MCF 10A (cell line): ENCODE measurements at regions not wholly inside any gene's neighbourhood (a gene's known extent, or its start where the extent isn't known, plus 50 kb on each side); places are given as distances from the start of the nearest gene placed in this dataset.

Experiments used
- BruUV-seq: library from RNA; stranded (reverse); fragments of 400-500 nt; replicated peaks from 2 replicates; lab custom pipeline; 2021; lab: Mats Ljungman, UMichigan
- CTCF ChIA-PET: fragments of 300-600 bp; sonication (Branson Sonifier 250); formaldehyde crosslinking; extraction: SDS; loops from one replicate; lab custom pipeline; 2021; ENCODE audit warnings: antibody characterized with exemption, inconsistent platforms; lab: Yijun Ruan, JAX
- POLR2A ChIA-PET: fragments of 300-600, 350-650 bp; sonication (Branson Sonifier 250); formaldehyde crosslinking; extraction: SDS; loops from one replicate; lab custom pipeline; 2020; ENCODE audit warnings: antibody characterized with exemption, inconsistent platforms; lab: Yijun Ruan, JAX
- DNase-seq: peaks from one replicate; pipeline ENCODE4 v3.0.0-alpha.2; 2018; ENCODE audit not compliant: unreplicated experiment
- H3K27ac Mint-ChIP-seq: one replicate; pipeline ENCODE4 v1.8.0; 2022; ENCODE audit warnings: mild to moderate bottlenecking, low read depth, mixed read lengths; ENCODE audit not compliant: unreplicated experiment
- H3K27me3 Mint-ChIP-seq: one replicate; pipeline ENCODE4 v1.8.0; 2022; ENCODE audit warnings: mixed read lengths; ENCODE audit not compliant: insufficient read depth, unreplicated experiment
- H3K36me3 Mint-ChIP-seq: one replicate; pipeline ENCODE4 v1.8.0; 2022; ENCODE audit warnings: mild to moderate bottlenecking, moderate library complexity, mixed read lengths; ENCODE audit not compliant: insufficient read depth, unreplicated experiment
- H3K4me1 Mint-ChIP-seq: one replicate; pipeline ENCODE4 v1.8.0; 2022; ENCODE audit warnings: mixed read lengths; ENCODE audit not compliant: insufficient read depth, unreplicated experiment
- H3K4me3 Mint-ChIP-seq: one replicate; pipeline ENCODE4 v1.8.0; 2022; ENCODE audit warnings: mild to moderate bottlenecking, moderate library complexity, mixed read lengths; ENCODE audit not compliant: unreplicated experiment
- H3K9me3 Mint-ChIP-seq: one replicate; pipeline ENCODE4 v1.8.0; 2022; ENCODE audit warnings: mixed read lengths; ENCODE audit not compliant: unreplicated experiment
- intact Hi-C: fragments of 100-400 bp; cut with micrococcal nuclease; formaldehyde crosslinking; loops from 2 replicates; pipeline ENCODE4 v1.14.1; 2022
- TF ChIP-seq, protein P1 (sequence below): fragments of 200-600 bp; IDR thresholded peaks from one replicate; pipeline ENCODE4 v1.8.0; 2022; ENCODE audit warnings: antibody characterized with exemption, mild to moderate bottlenecking; ENCODE audit not compliant: unreplicated experiment

DNA sequence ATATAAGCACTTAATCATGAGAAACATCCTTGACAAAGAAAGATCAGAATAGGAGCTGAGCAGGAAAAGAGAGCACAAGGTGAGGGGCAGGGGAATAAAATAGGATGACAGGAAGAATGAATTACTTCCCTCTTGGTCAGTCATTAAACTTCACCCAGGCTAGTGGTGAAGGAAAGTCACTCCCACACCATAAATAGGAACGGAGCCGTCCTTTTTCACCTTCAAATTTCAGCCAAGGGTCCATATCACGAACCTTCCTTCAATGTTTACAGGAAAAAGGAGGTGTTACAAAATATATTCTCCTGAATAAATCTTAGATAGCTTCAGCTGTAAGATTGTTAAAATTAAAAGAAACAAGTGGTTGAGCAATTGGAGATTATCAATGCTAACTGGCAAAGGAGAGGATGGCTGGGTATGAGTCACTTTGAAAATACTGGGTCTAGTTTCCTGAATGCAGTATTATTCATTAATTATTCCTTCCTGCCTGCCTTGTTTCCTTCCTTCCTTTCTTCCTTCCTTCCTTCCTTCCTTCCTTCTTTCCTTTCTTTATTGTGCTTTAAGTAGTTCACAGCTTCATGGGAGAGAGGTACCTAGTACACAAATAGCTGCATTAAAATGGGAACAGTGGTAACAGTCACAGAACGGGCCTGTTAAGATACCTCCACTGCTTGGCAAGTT, 292.3 kb upstream of the ID2 start:
- Mint-ChIP-seq H3K4me3 (no peak overlapping the region), H3K36me3 (no peaks in the 10 kb centered on the region), H3K4me1 (no peaks in the 10 kb centered on the region), H3K9me3 (no peaks in the 10 kb centered on the region), H3K27me3 (no peaks in the 10 kb centered on the region), H3K27ac (no peak overlapping the region)
- intact Hi-C loops: no loop called here
- no TSS peak for BruUV-seq
- TF ChIP-seq, protein P1, sequence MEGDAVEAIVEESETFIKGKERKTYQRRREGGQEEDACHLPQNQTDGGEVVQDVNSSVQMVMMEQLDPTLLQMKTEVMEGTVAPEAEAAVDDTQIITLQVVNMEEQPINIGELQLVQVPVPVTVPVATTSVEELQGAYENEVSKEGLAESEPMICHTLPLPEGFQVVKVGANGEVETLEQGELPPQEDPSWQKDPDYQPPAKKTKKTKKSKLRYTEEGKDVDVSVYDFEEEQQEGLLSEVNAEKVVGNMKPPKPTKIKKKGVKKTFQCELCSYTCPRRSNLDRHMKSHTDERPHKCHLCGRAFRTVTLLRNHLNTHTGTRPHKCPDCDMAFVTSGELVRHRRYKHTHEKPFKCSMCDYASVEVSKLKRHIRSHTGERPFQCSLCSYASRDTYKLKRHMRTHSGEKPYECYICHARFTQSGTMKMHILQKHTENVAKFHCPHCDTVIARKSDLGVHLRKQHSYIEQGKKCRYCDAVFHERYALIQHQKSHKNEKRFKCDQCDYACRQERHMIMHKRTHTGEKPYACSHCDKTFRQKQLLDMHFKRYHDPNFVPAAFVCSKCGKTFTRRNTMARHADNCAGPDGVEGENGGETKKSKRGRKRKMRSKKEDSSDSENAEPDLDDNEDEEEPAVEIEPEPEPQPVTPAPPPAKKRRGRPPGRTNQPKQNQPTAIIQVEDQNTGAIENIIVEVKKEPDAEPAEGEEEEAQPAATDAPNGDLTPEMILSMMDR: no peak
- POLR2A ChIA-PET: interaction anchor here (0.6 to 0.7 kb wide), 2 partner anchors 47 to 795 kb away, joined by 3 read pairs; no protein-coding TSS in a partner anchor
- DNase-seq: peak; percentile 49
- CTCF ChIA-PET: interaction anchor here (0.8 kb wide), 1 partner anchor 8 kb away, joined by 5 read pairs; no protein-coding TSS in a partner anchor

DNA sequence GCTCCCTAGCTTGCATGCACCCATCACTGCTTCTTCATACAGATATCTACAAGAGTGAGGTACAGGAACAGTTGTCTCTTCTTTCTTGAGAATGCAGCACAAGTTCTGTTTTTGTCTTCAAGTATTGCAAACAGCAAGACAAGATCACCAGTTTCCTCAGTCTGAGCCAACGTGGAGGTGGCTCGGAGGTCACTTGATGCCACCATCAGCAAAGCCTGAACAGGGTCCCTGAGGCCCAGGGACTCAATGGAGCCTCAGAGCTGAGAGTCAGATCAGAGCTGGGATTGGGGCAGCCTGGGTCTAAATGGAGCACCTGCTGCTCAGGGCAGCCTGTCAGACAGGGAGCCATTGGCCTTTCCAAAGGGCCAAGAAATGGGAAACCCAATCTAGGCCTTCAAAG, 290.7 kb upstream of the ID2 start:
- no peak overlapping the region for H3K4me3 Mint-ChIP-seq
- intact Hi-C loops: no loop called here
- H3K27ac Mint-ChIP-seq: no peak overlapping the region
- peaks cover 11% of the 10 kb centered on the region for H3K9me3 Mint-ChIP-seq
- no peaks in the 10 kb centered on the region for H3K27me3 Mint-ChIP-seq
- H3K36me3 Mint-ChIP-seq: no peaks in the 10 kb centered on the region
- no TSS peak for BruUV-seq
- POLR2A ChIA-PET: no interaction called here
- CTCF ChIA-PET: interaction anchor here (0.6 kb wide), 1 partner anchor 99 kb away, joined by 3 read pairs; no protein-coding TSS in a partner anchor
- no peaks in the 10 kb centered on the region for H3K4me1 Mint-ChIP-seq
- TF ChIP-seq, protein P1: no peak
- DNase-seq: no peak

DNA sequence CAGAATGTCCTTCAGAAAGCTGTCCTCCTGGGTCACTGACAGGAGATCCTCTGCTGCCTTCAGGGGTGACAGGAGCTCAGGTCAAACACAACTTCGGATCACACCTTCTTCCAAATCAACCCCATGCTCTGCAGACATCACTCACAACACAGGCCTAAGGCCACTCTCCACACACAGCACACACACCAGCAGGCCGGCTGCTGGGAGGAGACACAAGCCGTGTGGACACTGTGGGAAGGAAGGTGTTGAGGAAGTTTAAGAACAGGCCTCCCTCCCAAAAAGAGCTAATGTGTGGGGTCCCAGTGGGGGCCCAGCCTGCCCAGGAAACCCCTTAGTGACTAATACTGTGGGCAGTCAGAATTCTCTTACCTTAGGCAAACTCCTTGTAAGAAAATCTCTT, 290.3 kb upstream of the ID2 start:
- DNase-seq: no peak
- H3K4me3 Mint-ChIP-seq: no peak overlapping the region
- ChIA-PET CTCF (no interaction called here), POLR2A (no interaction called here)
- H3K36me3 Mint-ChIP-seq: no peaks in the 10 kb centered on the region
- BruUV-seq: no TSS peak
- intact Hi-C loops: no loop called here
- TF ChIP-seq, protein P1: no peak
- no peaks in the 10 kb centered on the region for H3K4me1 Mint-ChIP-seq
- no peak overlapping the region for H3K27ac Mint-ChIP-seq
- H3K27me3 Mint-ChIP-seq: no peaks in the 10 kb centered on the region
- H3K9me3 Mint-ChIP-seq: peaks cover 11% of the 10 kb centered on the region

DNA sequence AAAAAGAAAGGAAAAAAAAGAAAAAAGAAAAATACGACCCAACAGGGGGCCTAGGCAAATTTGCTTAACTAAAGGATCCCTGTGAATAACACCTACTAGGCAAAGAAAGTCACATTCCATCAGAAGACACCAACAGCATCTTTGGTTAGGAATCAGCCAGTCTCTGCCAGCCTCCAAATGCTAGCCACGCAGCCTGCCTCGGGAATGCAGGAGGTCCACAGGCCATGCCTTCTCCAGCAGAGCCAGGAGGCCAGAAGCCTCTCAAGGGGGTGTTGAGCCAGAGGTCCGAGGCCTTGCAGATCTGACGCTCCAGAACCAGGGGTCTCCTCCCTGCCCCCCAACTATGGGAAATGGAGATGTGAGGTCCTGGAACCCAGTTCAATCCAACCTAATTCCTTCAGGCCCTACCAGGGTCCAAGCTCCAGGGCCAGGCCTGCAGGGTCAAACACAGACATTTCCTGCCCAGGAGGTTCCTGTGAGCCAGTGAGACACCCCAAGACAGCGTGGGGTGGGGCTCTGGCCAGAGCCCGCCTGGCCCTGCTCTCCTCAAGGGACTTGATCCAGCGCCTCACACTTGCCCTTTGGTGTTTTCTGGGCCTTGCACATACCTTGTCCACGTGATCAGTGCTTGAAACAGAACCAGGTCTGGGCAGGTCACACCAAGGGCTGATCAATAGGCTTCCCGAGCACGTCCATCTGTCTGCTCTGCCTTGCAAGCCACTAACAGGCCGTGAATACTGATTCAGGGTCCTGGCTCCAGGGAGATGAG, 289.6 kb upstream of the ID2 start:
- POLR2A ChIA-PET: interaction anchor here (0.6 kb wide), 1 partner anchor 300 kb away, joined by 4 read pairs; no protein-coding TSS in a partner anchor
- intact Hi-C loops: no loop called here
- Mint-ChIP-seq H3K4me1 (no peaks in the 10 kb centered on the region), H3K36me3 (no peaks in the 10 kb centered on the region), H3K9me3 (peaks cover 14% of the 10 kb centered on the region), H3K27me3 (no peaks in the 10 kb centered on the region), H3K4me3 (no peak overlapping the region), H3K27ac (no peak overlapping the region)
- no TSS peak for BruUV-seq
- DNase-seq: no peak
- TF ChIP-seq, protein P1: no peak
- CTCF ChIA-PET: interaction anchor here (0.5 kb wide), 1 partner anchor 22 kb away, joined by 3 read pairs; no protein-coding TSS in a partner anchor
